COLO668 (cell line): ENCODE measurements at regions not wholly inside any gene's neighbourhood (a gene's known extent, or its start where the extent isn't known, plus 50 kb on each side); places are given as distances from the start of the nearest gene placed in this dataset.

Experiments used
- DNase-seq: peaks from one replicate; lab custom pipeline; 2025; ENCODE audit not compliant: unreplicated experiment; lab: John Stamatoyannopoulos, UW

DNA sequence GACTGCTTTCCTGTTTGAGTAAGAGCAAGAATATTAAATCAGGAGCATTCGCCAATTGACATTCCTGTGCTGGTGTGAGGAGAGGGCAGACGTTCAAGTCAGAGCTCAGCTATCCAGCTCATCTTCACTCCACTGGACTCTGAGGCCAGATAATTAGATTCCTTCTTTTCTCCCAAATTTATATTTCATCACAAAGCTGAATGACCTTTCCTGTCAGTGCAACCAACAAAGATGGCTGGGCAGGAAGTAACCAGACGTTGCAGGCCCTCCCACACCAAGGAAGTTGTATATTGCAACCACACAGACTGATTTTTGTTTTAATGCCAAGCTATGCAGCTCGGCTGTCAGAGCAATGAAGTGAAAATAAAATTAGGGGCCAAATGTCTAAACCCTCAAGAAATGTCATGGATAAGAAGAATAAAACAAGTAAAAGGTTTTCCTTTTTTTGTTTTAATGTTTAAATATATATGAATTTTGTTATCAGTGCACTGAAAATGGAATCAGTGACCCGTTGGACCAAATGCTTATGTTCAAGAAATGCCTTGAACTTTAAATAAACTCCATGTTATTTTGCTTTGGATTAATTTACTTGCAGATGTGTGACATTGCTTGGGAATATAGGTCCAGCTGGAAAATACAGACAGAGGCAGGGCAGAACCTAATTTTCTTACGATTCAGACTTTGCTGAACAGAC lies 578.9 kb upstream of the FAT1 start:
- DNase-seq: no peak

DNA sequence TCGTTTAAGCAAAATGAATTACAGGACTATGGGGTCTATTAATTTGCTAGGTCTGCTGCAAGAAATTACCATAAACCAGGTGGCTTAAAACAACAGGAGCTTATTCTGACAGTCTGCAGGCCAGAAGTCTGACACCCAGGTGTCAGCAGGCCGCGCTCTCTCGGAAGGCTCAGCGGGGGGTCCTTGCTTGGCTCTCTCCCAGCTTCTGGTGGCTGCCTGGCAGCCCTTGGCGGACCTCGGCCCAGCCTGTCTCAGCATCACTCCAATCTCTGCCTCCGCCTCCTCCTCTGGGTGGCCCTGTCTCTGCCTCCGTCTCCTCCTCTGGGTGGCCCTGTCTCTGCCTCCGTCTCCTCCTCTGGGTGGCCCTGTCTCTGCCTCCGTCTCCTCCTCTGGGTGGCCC lies 580.5 kb upstream of the FAT1 start:
- no peak for DNase-seq

- DNase-seq: no peak
These were observed 583.5 kb upstream of the FAT1 start for GRCh38 chr4:187307131-187307530.

DNA sequence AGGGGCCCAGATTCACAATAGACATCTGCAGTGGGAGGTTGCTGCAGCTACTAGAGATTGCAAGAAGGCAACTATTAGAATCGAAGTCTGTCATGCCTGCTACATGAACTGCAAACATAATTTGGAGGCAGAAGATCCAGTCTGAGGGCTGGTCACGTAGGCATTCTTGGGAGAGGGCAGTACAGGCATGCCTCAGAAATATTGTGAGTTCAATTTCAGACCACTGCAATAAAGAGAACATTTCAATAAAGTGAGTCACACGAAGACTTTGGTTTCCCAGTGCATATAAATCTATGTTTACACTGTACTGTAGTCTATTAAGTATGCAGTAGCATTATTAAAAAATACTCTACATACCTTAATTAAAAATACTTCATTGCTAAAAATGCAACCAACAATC lies 585.8 kb upstream of the FAT1 start:
- no peak for DNase-seq

DNA sequence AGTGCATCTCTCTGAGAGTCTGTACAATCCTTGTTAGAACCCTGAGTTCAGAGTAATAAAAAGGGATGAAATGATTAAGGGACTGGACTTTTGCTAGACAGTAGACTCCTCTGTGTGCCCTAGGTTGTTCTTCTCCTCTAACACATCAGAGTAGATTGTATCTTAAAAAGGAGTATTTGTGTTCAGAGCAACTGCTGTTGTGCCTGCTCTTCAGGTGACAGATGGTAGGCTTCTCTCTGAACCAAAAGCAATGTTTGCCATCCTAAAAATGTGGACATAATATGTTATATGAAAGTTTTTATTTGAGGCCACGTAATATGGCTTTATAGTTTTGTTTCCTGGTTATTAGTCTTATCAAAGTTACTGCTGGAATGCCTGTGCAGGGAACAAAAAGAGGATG lies 588.6 kb upstream of the FAT1 start:
- DNase-seq: no peak

GRCh38 chr4:187317799-187318198 lies 594.1 kb upstream of the FAT1 start:
- DNase-seq: no peak

DNA sequence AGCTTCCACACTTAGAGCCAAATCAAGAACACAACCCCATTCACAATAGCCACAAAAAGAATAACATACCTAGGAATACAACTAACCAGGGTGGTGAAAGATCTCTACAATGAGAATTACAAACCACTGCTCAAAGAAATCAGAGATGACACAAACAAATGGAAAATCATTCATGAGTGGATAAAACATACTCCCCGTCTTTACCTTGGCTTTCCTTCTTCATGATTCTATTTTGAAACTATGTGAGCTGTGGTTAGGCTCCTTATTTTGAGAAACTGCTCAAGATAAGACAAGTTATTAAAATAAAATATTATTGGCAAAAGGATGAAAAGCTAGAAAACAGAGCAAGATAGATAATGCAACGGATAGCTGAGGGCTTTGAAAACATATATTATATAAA lies 598.1 kb upstream of the FAT1 start:
- DNase-seq: no peak

GRCh38 chr4:187332141-187332540 lies 608.5 kb upstream of the FAT1 start:
- no peak for DNase-seq

DNA sequence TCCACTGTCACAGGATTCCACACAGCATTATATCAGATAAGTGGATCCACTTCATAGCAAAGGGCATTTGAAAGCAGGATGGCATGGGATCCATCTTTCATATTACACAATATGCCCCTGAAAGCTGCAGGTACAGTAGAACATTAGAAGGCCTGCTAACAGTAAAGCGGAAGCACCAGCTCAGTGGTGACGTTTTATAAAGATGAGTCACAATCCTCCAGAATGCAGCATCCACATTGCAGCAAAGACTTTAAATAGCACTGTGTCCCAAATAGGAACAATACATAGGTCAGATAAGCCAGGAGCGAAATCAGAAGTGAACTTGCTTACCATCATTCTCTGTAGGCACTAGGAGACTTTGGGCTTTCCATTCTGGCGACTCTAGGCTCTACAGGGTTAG lies 609.5 kb upstream of the FAT1 start:
- DNase-seq: no peak

GRCh38 chr4:187335339-187335738 lies 611.7 kb upstream of the FAT1 start:
- no peak for DNase-seq

DNA sequence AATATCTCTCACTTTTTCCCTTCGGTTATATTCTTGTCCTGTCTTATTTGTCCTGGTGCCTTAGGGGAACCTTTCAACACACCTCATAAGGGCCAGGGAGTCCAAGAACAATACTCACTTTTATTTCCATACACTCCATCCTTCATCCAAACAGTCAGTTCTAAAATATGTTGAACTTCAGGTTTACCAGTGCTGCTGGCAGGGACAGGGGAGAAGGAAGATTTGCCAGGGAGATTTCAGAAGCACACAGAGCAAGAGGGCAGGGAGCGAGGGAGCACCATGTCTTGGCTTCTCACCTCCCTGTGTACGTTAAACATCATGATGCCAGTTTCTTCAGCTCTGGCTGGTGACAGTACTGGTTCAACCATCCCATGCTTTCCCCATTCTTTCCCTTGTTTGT lies 631.1 kb upstream of the FAT1 start:
- no peak for DNase-seq

- DNase-seq: no peak
These were observed 633.5 kb upstream of the FAT1 start for GRCh38 chr4:187357045-187357643.

DNA sequence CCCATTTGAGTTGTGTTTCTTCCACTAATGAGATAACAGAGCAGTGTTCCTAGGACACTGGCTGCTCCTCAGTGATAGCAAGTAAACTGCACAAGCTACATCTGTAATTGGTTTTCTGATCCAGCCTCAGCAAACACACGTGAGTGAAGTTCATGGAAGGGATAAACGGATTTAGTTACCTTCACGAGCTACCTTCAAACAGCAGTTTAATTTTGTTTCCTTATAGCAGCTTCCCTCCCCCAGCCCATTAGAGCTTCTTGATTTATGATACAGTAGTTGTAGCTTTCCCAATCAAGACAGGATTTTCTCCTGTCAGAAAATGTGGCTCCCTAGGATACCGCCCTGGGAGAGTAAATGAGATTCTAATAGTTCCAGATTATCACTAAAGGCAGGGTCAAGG lies 634.2 kb upstream of the FAT1 start:
- DNase-seq: no peak

GRCh38 chr4:187362937-187363857 lies 632.4 kb upstream of the ZFP42 start:
- no peak for DNase-seq

- DNase-seq: no peak
These were observed 631.2 kb upstream of the ZFP42 start for GRCh38 chr4:187364401-187364800.

DNA sequence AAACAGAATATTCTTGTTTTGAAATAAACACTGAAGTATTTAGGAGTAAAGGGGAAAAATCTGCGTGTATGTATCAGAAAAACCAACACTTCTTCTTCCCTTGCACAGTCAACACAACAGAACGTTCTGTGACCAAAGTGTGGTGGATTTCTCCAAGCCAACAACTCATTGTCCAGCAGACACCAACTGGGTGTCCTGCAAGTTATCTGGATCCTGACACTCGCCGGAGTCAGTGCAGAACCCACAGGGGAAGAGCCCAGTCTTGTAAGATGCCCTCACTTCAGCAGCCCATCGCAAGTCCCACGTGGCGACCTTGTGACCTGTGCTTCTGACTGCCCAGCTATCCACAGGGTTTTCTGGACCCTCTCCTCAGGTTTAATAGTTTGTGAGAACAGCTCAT lies 630.7 kb upstream of the ZFP42 start:
- DNase-seq: no peak

DNA sequence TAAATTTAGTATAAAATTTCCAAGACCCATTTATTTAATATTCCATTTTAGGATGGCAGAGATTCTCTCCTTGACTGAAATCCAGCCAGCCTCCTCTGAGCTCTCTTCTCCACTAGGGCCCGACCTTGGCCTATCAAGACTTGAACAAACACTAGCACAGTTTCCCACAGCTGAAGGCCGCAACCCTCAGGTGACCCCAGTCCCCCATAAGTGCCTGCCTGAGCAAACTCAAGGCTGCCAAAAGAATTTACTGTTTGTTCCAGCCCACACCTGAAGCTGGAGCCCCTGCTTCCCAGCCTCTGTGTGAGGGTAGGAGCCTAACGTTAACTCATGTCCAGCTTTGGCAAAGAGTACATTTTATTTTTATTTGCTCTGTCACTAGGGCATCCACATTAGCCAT lies 629.0 kb upstream of the ZFP42 start:
- no peak for DNase-seq

- no peak for DNase-seq
These were observed 624.7 kb upstream of the ZFP42 start for GRCh38 chr4:187370918-187371317.

DNA sequence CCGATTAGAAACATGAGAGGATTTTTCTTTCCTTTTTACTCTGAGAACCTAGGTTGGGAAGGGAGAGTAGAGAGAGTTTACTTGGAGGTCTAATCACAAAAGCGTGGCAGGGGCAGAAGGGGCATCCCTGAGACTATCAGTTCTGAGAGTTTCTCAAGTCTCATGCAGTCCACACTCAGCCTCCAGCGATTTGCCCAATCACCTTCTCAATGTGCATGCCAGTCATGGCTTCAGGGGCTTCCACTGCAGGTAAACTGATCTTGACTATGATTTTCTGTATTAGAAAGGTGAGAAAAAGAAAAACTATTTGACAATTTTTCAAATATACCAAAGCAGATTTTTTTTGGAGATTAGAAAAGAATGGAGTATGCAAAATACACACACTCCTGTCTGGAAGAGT lies 617.1 kb upstream of the ZFP42 start:
- DNase-seq: no peak

GRCh38 chr4:187380181-187380581 lies 615.4 kb upstream of the ZFP42 start:
- peak; percentile 5 for DNase-seq

GRCh38 chr4:187383181-187383580 lies 612.4 kb upstream of the ZFP42 start:
- DNase-seq: no peak

DNA sequence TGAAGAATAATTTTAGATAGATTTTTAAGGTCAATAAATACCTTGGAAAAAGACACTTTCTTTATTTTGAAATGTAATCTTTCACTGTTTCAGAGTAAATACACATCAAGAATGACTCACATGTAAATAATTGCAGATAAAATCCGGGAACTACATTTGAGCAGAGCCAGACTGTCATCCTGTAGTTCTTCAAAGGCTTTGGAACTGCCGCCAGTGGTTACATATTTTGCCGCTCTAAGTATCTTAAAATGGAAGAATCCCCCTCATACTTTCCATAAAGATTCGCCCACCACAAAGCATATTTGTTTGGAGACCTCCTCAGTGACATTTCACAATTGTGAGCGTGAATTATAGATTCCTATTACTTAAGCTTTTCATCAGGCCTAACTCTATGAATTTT lies 607.8 kb upstream of the ZFP42 start:
- DNase-seq: no peak
